Prostate gland (tissue), 2 donors: ENCODE measurements at regions not wholly inside any gene's neighbourhood (a gene's known extent, or its start where the extent isn't known, plus 50 kb on each side); places are given as distances from the start of the nearest gene placed in this dataset.

ENCODE experiments used
- DNase-seq: peaks from one replicate; pipeline ENCODE4 v3.0.0-alpha.2; 2019; ENCODE audit warnings: low spot score
- H3K27ac ChIP-seq, 2 donors: fragments of 200-600 bp; sonication (generic); 2 replicates each; pipeline ENCODE4 v1.5.1; 2017 to 2019
- H3K27me3 ChIP-seq: fragments of 200-600 bp; sonication (generic); replicated peaks from 2 replicates; pipeline ENCODE4 v1.5.1; 2019; ENCODE audit not compliant: insufficient read depth
- H3K36me3 ChIP-seq, 2 donors: fragments of 200-600 bp; sonication (generic); 1 replicate in 1 of 2; 2 replicates in 1 of 2; pipeline versions ENCODE4 v1.5.1 to v1.8.1; 2017 to 2019
- H3K4me1 ChIP-seq: fragments of 200-600 bp; sonication (generic); replicated peaks from 2 replicates; pipeline ENCODE4 v1.5.1; 2019
- H3K4me3 ChIP-seq, 2 donors: fragments of 200-600 bp; sonication (generic); 2 replicates each; pipeline ENCODE4 v1.5.1; 2017 to 2019
- H3K9me3 ChIP-seq: fragments of 200-600 bp; sonication (generic); 2 replicates; pipeline ENCODE4 v1.5.1; 2017
- CTCF ChIP-seq, 4 experiments: fragments of 200-600 bp in 2 of 4; fragments of 450-650 bp in 2 of 4; sonication (generic) in 2 of 4; IDR thresholded peaks; 1 replicate in 3 of 4; 2 replicates in 1 of 4; pipeline ENCODE4 v1.5.1; 2016 to 2019; ENCODE audit warnings: antibody characterized with exemption in 4 of 4, mild to moderate bottlenecking in 2 of 4, moderate library complexity in 2 of 4
- POLR2A ChIP-seq: fragments of 450-650 bp; IDR thresholded peaks from one replicate; pipeline ENCODE4 v1.6.1; 2016; ENCODE audit warnings: antibody characterized with exemption, mild to moderate bottlenecking
- POLR2AphosphoS5 ChIP-seq: sonication (generic); formaldehyde crosslinking; IDR thresholded peaks from one replicate; pipeline ENCODE4 v1.6.1; 2017; ENCODE audit warnings: antibody characterized with exemption
- WGBS: methylation state at CpG from one replicate; pipeline ENCODE4 v1.1.5; 2018; 5-methylcytosine and 5-hydroxymethylcytosine counted together
- intact Hi-C: fragments of 100-400 bp; cut with DNase I; formaldehyde crosslinking; loops from one replicate; pipeline ENCODE4 v1.14.2; 2022

GRCh38 chr5:96115147-96115807 lies 153.6 kb upstream of the ELL2 start:
- intact Hi-C loops: no loop called here
- H3K9me3 ChIP-seq: no peaks in the 10 kb centered on the region
- H3K27me3 ChIP-seq: no peaks in the 10 kb centered on the region
- H3K4me3 ChIP-seq: no peak overlapping the region
- 81% methylated on average over 1 of the region's 1 CpG for WGBS
- DNase-seq: no peak
- no peak for TF ChIP-seq POLR2AphosphoS5
- TF ChIP-seq POLR2A: no peak
- no peak for TF ChIP-seq CTCF (IDR thresholded peaks at IDR 0.05)
- no peak overlapping the region for H3K27ac ChIP-seq
- no peaks in the 10 kb centered on the region for H3K36me3 ChIP-seq
- H3K4me1 ChIP-seq: no peaks in the 10 kb centered on the region

- Histone ChIP-seq H3K36me3 (no peaks in the 10 kb centered on the region), H3K27me3 (no peaks in the 10 kb centered on the region), H3K4me3 (no peak overlapping the region), H3K9me3 (no peaks in the 10 kb centered on the region), H3K4me1 (no peaks in the 10 kb centered on the region), H3K27ac (peak overlapping the region; percentile 52 to 66)
- TF ChIP-seq CTCF (IDR thresholded peaks at IDR 0.05) (no peak), POLR2A (no peak), POLR2AphosphoS5 (no peak)
- 94% methylated on average over 2 of the region's 2 CpGs for WGBS
- DNase-seq: no peak
- intact Hi-C loops: no loop called here
These were observed 153.1 kb upstream of the ELL2 start for GRCh38 chr5:96114736-96115135.

DNA sequence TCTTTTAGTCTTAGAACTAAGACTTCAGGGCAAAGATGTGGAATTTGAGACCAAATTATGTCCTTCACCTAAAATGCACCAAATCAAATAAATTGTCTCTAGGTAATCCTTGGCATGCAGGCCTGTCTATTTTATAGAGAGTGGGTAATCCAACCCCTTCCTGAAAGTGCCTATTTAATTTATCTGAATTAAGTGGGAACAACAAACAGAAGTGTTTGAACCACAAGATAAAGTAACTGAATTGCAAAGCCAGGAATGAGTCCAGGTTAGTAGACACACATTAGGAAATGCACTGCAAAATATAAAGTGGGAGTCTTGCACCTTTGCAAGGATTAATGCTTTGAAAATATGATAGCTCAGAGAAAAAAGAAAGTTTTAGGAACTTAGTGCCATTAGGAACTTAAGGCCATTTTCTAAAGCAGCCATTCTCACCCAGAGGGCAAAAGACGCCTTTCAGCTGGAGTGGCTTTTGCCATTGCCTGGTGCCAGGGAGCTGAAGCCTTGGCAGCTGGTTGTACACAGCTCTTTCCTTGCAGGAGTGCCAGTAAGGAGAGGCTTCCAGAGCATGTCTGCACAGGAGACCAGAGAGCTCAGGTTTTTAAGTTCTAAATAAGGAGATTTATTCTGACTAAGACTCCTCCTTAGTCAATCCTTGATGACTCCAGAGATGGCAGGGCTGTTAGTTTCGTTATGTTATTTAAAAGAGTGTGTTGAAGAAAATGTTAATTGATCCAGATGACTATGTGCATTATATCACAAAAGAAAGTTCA lies 151.7 kb upstream of the ELL2 start:
- Histone ChIP-seq H3K27me3 (no peaks in the 10 kb centered on the region), H3K9me3 (no peaks in the 10 kb centered on the region), H3K27ac (peak overlapping the region; percentile 52 to 66), H3K4me1 (no peaks in the 10 kb centered on the region), H3K4me3 (no peak overlapping the region), H3K36me3 (no peaks in the 10 kb centered on the region)
- peak; percentile 76 for DNase-seq
- intact Hi-C loops: no loop called here
- peak; percentile 66 for TF ChIP-seq POLR2AphosphoS5
- no peak for TF ChIP-seq POLR2A
- TF ChIP-seq CTCF (IDR thresholded peaks at IDR 0.05): no peak
- WGBS: 34% methylated on average over 2 of the region's 2 CpGs

DNA sequence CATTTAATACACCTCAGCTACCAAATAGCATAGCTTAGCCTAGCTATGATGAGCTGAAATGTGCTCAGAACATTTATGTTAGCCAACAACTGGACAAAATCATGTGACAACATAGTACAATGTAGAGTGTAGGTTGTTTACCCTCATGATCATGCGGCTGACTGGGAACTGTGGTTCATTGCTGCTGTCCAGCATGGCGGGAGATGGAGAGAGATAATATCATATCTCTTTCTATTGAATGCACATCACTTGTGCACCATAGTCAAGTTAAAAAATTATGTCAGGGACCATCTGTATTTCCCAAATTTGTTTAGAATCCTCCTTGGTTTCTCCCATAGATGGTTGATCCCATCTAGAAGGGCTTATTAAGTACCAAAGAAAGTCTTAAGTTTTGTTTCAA lies 151.1 kb upstream of the ELL2 start:
- Histone ChIP-seq H3K9me3 (no peaks in the 10 kb centered on the region), H3K4me1 (no peaks in the 10 kb centered on the region), H3K36me3 (no peaks in the 10 kb centered on the region), H3K27me3 (no peaks in the 10 kb centered on the region), H3K27ac (peak overlapping the region in 1 of 2 donors; percentile 66), H3K4me3 (no peak overlapping the region)
- DNase-seq: no peak
- TF ChIP-seq CTCF (IDR thresholded peaks at IDR 0.05): no peak
- no peak for TF ChIP-seq POLR2A
- no peak for TF ChIP-seq POLR2AphosphoS5
- WGBS: 83% methylated on average over 2 of the region's 2 CpGs
- intact Hi-C loops: no loop called here
